GM21723 (cell line): ENCODE measurements at regions not wholly inside any gene's neighbourhood (a gene's known extent, or its start where the extent isn't known, plus 50 kb on each side); places are given as distances from the start of the nearest gene placed in this dataset.
"Not testable (repeated sequence)": the region's sequence is repeated elsewhere in the genome, so short reads cannot be mapped to it uniquely, and the experiment has no call there.

ENCODE experiments used
- ATAC-seq: cut with Tn5 transposase; IDR thresholded peaks from one replicate; pipeline ENCODE4 v1.9.1; 2021; ENCODE audit warnings: mild to moderate bottlenecking, moderate library complexity; ENCODE audit not compliant: unreplicated experiment

- no peak for ATAC-seq
These were observed 82.5 kb upstream of the CPEB2 start for GRCh38 chr4:14919785-14920184.

DNA sequence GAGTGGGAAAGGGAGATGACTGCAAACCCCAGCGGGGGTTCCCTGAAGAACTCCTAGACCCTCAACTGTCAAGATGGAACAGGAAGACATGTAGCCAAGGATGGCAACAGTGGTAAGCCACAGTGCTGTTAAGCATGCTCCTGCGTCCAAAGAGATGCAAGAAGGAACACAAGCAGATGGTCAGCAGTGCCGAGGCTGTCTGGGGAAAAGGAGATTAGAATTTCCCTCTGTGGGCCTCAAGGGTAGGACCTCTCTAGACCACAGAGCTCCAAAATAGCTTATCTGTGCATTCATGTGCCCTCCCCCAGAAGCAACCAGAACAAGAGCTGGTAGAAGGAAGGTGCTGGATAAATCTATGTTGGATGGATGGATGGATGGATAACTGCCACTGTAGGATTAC lies 82.0 kb upstream of the CPEB2 start:
- ATAC-seq = no peak

DNA sequence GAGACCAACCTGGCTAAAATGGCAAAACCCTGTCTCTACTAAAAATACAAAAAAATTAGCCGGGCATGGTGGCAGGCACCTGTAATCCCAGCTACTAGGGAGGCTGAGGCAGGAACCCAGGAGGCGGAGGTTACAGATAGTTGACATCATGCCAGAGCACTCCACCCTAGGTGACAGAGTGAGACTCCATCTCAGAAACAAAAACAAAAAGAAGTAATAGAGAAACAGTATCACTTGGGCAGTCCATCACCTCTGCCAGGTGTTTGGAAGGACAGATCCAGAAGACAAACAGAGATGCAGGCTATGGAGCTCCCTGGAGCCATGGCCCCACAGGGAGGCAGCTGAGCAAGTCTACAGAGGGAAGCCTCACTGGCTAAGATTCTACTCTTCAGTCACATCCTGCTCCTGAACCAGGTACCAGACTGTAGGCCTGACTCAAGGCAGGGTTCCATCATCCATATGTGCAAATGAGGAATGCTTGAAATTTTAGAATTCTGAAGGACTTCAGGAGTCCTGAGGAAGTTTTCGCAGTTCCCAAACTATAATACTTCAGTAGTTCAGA lies 81.4 kb upstream of the CPEB2 start:
- ATAC-seq = no peak

- ATAC-seq = not testable (repeated sequence)
These were observed 80.5 kb upstream of the CPEB2 start for GRCh38 chr4:14921781-14922180.

DNA sequence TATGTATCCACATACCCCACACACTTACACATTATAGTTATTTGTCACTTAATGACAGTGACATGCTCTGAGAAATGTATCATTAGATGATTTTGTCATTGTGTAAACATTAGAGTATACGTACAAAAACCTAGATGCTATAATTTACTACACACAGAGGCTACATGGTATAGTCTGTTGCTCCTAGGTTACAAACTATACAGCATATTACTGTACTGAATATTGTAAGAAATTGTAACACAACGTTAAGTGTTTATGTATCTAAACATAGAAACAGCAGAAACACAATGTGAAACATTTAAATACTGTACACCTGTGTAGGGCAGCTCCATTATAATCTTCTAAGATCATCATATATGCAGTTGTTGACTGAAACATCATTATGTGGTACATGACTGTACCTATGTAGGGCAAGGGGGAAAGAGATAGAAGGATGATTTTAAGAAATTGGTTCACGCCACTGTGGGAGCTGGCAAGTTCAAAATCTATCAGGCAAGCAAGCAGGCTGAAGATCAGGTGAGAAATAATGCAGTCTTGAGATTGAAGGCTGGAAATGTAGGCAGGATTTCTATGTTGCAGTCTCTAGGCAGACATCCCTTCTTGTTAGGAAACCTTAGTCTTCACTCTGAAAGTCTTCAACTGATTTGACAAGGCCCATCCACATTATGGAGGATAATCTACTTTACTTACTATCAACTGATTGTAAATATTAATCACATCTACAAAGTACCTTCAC lies 78.0 kb upstream of the CPEB2 start:
- no peak for ATAC-seq

DNA sequence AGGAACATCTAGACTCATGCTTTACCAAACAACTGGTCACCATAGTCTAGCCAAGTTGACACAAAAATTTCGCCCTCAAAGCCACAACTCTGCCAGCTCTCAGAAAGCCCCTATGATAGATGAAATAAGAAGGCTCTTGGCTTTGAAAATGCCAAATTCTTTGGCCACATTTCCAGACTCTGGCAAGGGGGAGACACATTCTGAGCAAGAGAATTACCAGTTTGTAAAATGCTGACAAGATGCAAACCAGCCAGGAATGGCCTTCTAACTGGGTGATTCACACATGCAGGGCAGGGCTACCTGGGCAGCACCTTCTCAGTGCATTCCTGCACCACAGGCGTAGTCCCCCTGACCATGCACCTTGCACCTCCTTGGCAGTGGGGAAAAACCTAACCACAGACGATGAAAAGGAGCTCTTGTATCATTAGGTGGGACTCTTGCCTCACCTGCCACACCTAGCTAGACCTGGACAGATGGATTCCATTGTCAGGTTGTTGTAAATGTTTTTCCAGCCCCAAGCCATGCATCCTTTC lies 77.4 kb upstream of the CPEB2 start:
- ATAC-seq = no peak

- no peak for ATAC-seq
These were observed 76.8 kb upstream of the CPEB2 start for GRCh38 chr4:14925471-14925870.

DNA sequence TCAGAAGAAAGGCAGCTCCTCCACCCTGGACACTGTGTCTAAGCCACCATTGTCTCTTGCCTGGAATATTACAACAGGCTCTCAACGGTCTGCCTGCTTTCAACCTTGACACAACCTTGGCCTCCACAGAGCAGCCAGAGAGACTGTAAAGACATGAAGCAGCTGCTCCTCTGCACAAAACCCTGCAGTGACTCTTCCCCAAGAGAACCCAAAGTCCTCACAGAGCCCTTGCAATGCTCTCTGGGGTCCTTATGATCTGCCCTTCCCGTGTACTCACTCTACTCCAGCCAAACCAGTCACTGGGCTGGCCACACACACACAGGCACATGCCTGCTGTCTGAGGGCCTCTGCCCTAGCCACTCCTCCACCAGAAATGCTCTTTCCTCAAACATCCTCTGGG lies 75.9 kb upstream of the CPEB2 start:
- ATAC-seq = no peak

- no peak for ATAC-seq
These were observed 74.2 kb upstream of the CPEB2 start for GRCh38 chr4:14928035-14928434.

GRCh38 chr4:14929669-14930068 lies 72.6 kb upstream of the CPEB2 start:
- ATAC-seq = no peak

GRCh38 chr4:14934704-14935390 lies 67.4 kb upstream of the CPEB2 start:
- ATAC-seq = no peak

DNA sequence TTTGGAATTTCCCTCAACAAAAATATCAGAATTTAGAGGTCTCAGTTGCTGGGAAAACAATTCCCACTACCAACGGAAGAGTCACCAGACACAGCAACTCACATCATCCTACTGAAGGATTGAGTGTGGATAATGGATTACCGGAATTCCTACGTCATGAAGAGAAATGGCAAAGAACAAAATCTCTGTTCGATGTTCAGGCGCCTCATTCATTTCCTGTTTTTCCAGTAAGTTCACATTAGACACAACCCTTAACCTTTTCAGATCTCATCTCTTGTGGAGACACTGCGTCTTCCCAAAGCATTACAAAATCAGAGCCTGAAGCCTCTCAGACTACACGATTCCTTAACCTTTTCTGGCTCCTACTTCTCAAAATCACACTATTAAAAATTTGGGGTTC lies 58.5 kb upstream of the CPEB2 start:
- ATAC-seq = no peak

GRCh38 chr4:14952352-14952751 lies 49.9 kb upstream of the CPEB2 start:
- ATAC-seq = peak; percentile 77
